Sigmoid colon (tissue), 6 donors: ENCODE measurements at regions not wholly inside any gene's neighbourhood (a gene's known extent, or its start where the extent isn't known, plus 50 kb on each side); places are given as distances from the start of the nearest gene placed in this dataset.

Experiments used
- DNase-seq: peaks from one replicate; pipeline ENCODE4 v3.0.0-alpha.2; 2019
- H3K27ac ChIP-seq, 4 donors: fragments of 200-600 bp; sonication (generic); one replicate each; pipeline ENCODE4 v1.5.1; 2016 to 2019; ENCODE audit warnings: mild to moderate bottlenecking in 1 of 4
- H3K27me3 ChIP-seq, 3 donors: fragments of 200-600 bp; sonication (generic); one replicate each; pipeline ENCODE4 v1.5.1; 2019; ENCODE audit warnings: mild to moderate bottlenecking in 1 of 3
- H3K36me3 ChIP-seq, 4 donors: fragments of 200-600 bp; sonication (generic); one replicate each; pipeline ENCODE4 v1.5.1; 2016 to 2019
- H3K4me1 ChIP-seq, 4 donors: fragments of 200-600 bp; sonication (generic); one replicate each; pipeline ENCODE4 v1.5.1; 2017 to 2019
- H3K4me3 ChIP-seq, 4 donors: fragments of 200-600 bp; sonication (generic); one replicate each; pipeline ENCODE4 v1.5.1; 2017 to 2019; ENCODE audit warnings: mild to moderate bottlenecking in 2 of 4, moderate library complexity in 1 of 4
- H3K9me3 ChIP-seq, 4 donors: fragments of 200-600 bp in 3 of 4; sonication (generic) in 3 of 4; one replicate each; pipeline versions ENCODE4 v1.5.1 to v1.6.1; 2013 to 2019
- CTCF ChIP-seq, 4 experiments: fragments of 450-650 bp in 3 of 4; fragments of 200-600 bp in 1 of 4; IDR thresholded peaks; one replicate each; pipeline ENCODE4 v1.5.1; 2016 to 2019; ENCODE audit warnings: antibody characterized with exemption in 4 of 4, mild to moderate bottlenecking in 3 of 4, moderate library complexity in 2 of 4
- EP300 ChIP-seq, 4 donors: sonication (generic); formaldehyde crosslinking; IDR thresholded peaks; one replicate each; pipeline ENCODE4 v1.6.1; 2017; ENCODE audit warnings: antibody characterized with exemption in 4 of 4
- POLR2A ChIP-seq, 2 donors: fragments of 450-650 bp; IDR thresholded peaks; one replicate each; pipeline ENCODE4 v1.6.1; 2016; ENCODE audit warnings: antibody characterized with exemption in 2 of 2, mild to moderate bottlenecking in 2 of 2, moderate library complexity in 2 of 2
- POLR2AphosphoS5 ChIP-seq, 4 donors: sonication (generic); formaldehyde crosslinking; IDR thresholded peaks; one replicate each; pipeline ENCODE4 v1.6.1; 2017; ENCODE audit warnings: antibody characterized with exemption in 4 of 4
- WGBS, 2 donors: extraction: QIAGEN DNeasy Blood & Tissue Kit; methylation state at CpG; one replicate each; pipeline ENCODE4 v1.1.7; 2013; 5-methylcytosine and 5-hydroxymethylcytosine counted together
- intact Hi-C: fragments of 100-400 bp; cut with DNase I; formaldehyde crosslinking; loops from one replicate; pipeline ENCODE4 v1.15.1; 2023
- donor health status: healthy with polysubstance abuse.
- donor health status: healthy.

- no peaks in the 10 kb centered on the region for H3K36me3 ChIP-seq
- 57 to 62% methylated on average over 5 of the region's 5 CpGs for WGBS, 2 donors
- no peak overlapping the region for H3K27ac ChIP-seq
- DNase-seq, result no peak
- no peaks in the 10 kb centered on the region for H3K9me3 ChIP-seq
- no peaks in the 10 kb centered on the region for H3K4me1 ChIP-seq
- no peaks in the 10 kb centered on the region for H3K27me3 ChIP-seq
- intact Hi-C loops, result no loop called here
- TF ChIP-seq EP300 (IDR thresholded peaks at IDR 0.05), result no peak
- H3K4me3 ChIP-seq, result no peak overlapping the region
Measured at GRCh38 chr20:60362531-60362930, 404.3 kb downstream of the CDH26 start.

- Histone ChIP-seq H3K4me1 (no peaks in the 10 kb centered on the region), H3K27ac (no peak overlapping the region), H3K27me3 (no peaks in the 10 kb centered on the region), H3K36me3 (no peaks in the 10 kb centered on the region), H3K4me3 (no peak overlapping the region), H3K9me3 (no peaks in the 10 kb centered on the region)
- intact Hi-C loops, result no loop called here
- no peak for DNase-seq
- WGBS, 2 donors, result 84 to 85% methylated on average over 12 of the region's 12 CpGs
- TF ChIP-seq CTCF (IDR thresholded peaks at IDR 0.05), result no peak
- TF ChIP-seq EP300 (IDR thresholded peaks at IDR 0.05), result no peak
- no peak for TF ChIP-seq POLR2A (IDR thresholded peaks at IDR 0.05)
- no peak for TF ChIP-seq POLR2AphosphoS5 (IDR thresholded peaks at IDR 0.05)
Measured at GRCh38 chr20:60363698-60364097, 405.5 kb downstream of the CDH26 start.

- Histone ChIP-seq H3K27ac (no peak overlapping the region), H3K4me3 (no peak overlapping the region), H3K36me3 (no peaks in the 10 kb centered on the region), H3K27me3 (no peaks in the 10 kb centered on the region), H3K9me3 (peaks cover 0 to 1% (median 0%) of the 10 kb centered on the region in 4 donors), H3K4me1 (no peaks in the 10 kb centered on the region)
- 38 to 65% methylated on average over 8 of the region's 8 CpGs for WGBS, 2 donors
- DNase-seq, result no peak
- TF ChIP-seq EP300 (IDR thresholded peaks at IDR 0.05), result no peak
- TF ChIP-seq POLR2AphosphoS5 (IDR thresholded peaks at IDR 0.05), result no peak
- TF ChIP-seq POLR2A (IDR thresholded peaks at IDR 0.05), result no peak
- TF ChIP-seq CTCF (IDR thresholded peaks at IDR 0.05), result no peak
- intact Hi-C loops, result no loop called here
Measured at GRCh38 chr20:60365064-60365666, 406.9 kb downstream of the CDH26 start.

- peaks cover 0 to 1% (median 0%) of the 10 kb centered on the region in 4 donors for H3K9me3 ChIP-seq
- no peaks in the 10 kb centered on the region for H3K27me3 ChIP-seq
- no peak for DNase-seq
- TF ChIP-seq POLR2AphosphoS5 (IDR thresholded peaks at IDR 0.05) (no peak), CTCF (IDR thresholded peaks at IDR 0.05) (no peak), EP300 (IDR thresholded peaks at IDR 0.05) (no peak), POLR2A (IDR thresholded peaks at IDR 0.05) (no peak)
- WGBS, 2 donors, result 78 to 80% methylated on average over 7 of the region's 7 CpGs
- no peak overlapping the region for H3K27ac ChIP-seq
- no peak overlapping the region for H3K4me3 ChIP-seq
- H3K36me3 ChIP-seq, result no peaks in the 10 kb centered on the region
- H3K4me1 ChIP-seq, result no peaks in the 10 kb centered on the region
- intact Hi-C loops, result no loop called here
Measured at GRCh38 chr20:60365882-60366281, 407.7 kb downstream of the CDH26 start.

- 57 to 68% methylated on average over 6 of the region's 6 CpGs for WGBS, 2 donors
- no peak for TF ChIP-seq POLR2A (IDR thresholded peaks at IDR 0.05)
- no peak overlapping the region for H3K4me3 ChIP-seq
- peaks cover 0 to 1% (median 0%) of the 10 kb centered on the region in 4 donors for H3K9me3 ChIP-seq
- intact Hi-C loops, result no loop called here
- DNase-seq, result no peak
- H3K4me1 ChIP-seq, result no peaks in the 10 kb centered on the region
- H3K27ac ChIP-seq, result no peak overlapping the region
- H3K27me3 ChIP-seq, result no peaks in the 10 kb centered on the region
- H3K36me3 ChIP-seq, result no peaks in the 10 kb centered on the region
Measured at GRCh38 chr20:60371384-60371783, 413.2 kb downstream of the CDH26 start.

GRCh38 chr20:60372275-60372674 lies 414.1 kb downstream of the CDH26 start:
- Histone ChIP-seq H3K36me3 (no peaks in the 10 kb centered on the region), H3K4me1 (no peaks in the 10 kb centered on the region), H3K27ac (no peak overlapping the region), H3K4me3 (no peak overlapping the region), H3K27me3 (no peaks in the 10 kb centered on the region), H3K9me3 (peaks cover 0 to 1% (median 0%) of the 10 kb centered on the region in 4 donors)
- TF ChIP-seq CTCF (IDR thresholded peaks at IDR 0.05) (no peak), POLR2AphosphoS5 (IDR thresholded peaks at IDR 0.05) (no peak), EP300 (IDR thresholded peaks at IDR 0.05) (no peak), POLR2A (IDR thresholded peaks at IDR 0.05) (no peak)
- 38 to 76% methylated on average over 1 of the region's 1 CpG for WGBS, 2 donors
- intact Hi-C loops, result no loop called here
- DNase-seq, result no peak
